GM12878 (cell line): ENCODE measurements at regions not wholly inside any gene's neighbourhood (a gene's known extent, or its start where the extent isn't known, plus 50 kb on each side); places are given as distances from the start of the nearest gene placed in this dataset.

Source experiments
- ATAC-seq: fragments of 200-7000 bp; cut with Tn5 transposase; 3 replicates; pipeline ENCODE4 v1.9.1; 2020; ENCODE audit warnings: mild to moderate bottlenecking, moderate library complexity
- BruUV-seq: library from RNA; stranded (reverse); fragments of 400-500 nt; replicated peaks from 2 replicates; lab custom pipeline; 2021; lab: Mats Ljungman, UMichigan
- CTCF ChIA-PET: fragments of 300-600 bp; sonication (Branson Sonifier 250); formaldehyde crosslinking; extraction: SDS; loops from one replicate; lab custom pipeline; 2021; ENCODE audit warnings: inconsistent platforms; lab: Yijun Ruan, JAX
- POLR2A ChIA-PET: fragments of 350-600 bp; formaldehyde crosslinking; extraction: SDS; loops from one replicate; lab custom pipeline; 2021; ENCODE audit warnings: inconsistent platforms; lab: Charles Lee
- RAD21 ChIA-PET: fragments of 300-600 bp; sonication (Branson Sonifier 250); formaldehyde crosslinking; loops from one replicate; lab custom pipeline; 2023; ENCODE audit warnings: antibody characterized with exemption; ENCODE audit not compliant: unreplicated experiment; lab: Charles Lee
- SMC1A ChIA-PET: fragments of 300-600 bp; sonication (Branson Sonifier 250); formaldehyde crosslinking; loops from one replicate; lab custom pipeline; 2023; ENCODE audit not compliant: unreplicated experiment, uncharacterized antibody; lab: Charles Lee
- DNase-seq: peaks from one replicate; pipeline ENCODE4 v3.0.0-alpha.2; 2011; ENCODE audit warnings: low read depth, low spot score
- FAIRE-seq: peaks from 3 replicates; lab custom pipeline; 2011; peaks lifted over from hg19 to GRCh38; lab: Jason Lieb, UNC
- H2AFZ ChIP-seq: 2 replicates; pipeline ENCODE4 v1.6.0; 2011; ENCODE audit warnings: low read depth, low read length, control low read depth; ENCODE audit not compliant: control insufficient read depth
- H3K27ac ChIP-seq: 2 replicates; pipeline ENCODE4 v1.5.1; 2011; ENCODE audit warnings: control low read depth; ENCODE audit not compliant: control insufficient read depth, insufficient read depth
- H3K27me3 ChIP-seq, 2 experiments: replicated peaks in 1 of 2; 2 replicates each; pipeline versions ENCODE4 v1.6.0 to v1.6.1; 2011; ENCODE audit warnings: low read length in 1 of 2; ENCODE audit not compliant: control insufficient read depth in 2 of 2, insufficient read depth in 2 of 2
- H3K36me3 ChIP-seq, 2 experiments: 2 replicates each; pipeline ENCODE4 v1.5.1; 2011; ENCODE audit warnings: low read length in 1 of 2; ENCODE audit not compliant: control insufficient read depth in 2 of 2, insufficient read depth in 2 of 2
- H3K4me1 ChIP-seq: 2 replicates; pipeline ENCODE4 v1.6.1; 2011; ENCODE audit warnings: mild to moderate bottlenecking, low read length, moderate library complexity, mixed read lengths; ENCODE audit not compliant: control insufficient read depth, insufficient read depth
- H3K4me2 ChIP-seq: 2 replicates; pipeline ENCODE4 v1.6.0; 2011; ENCODE audit warnings: control low read depth; ENCODE audit not compliant: control insufficient read depth, insufficient read depth
- H3K4me3 ChIP-seq: fragments of 200-600 bp; sonication (generic); 2 replicates; pipeline ENCODE4 v1.5.1; 2016
- H3K79me2 ChIP-seq: 2 replicates; pipeline ENCODE4 v1.6.0; 2011; ENCODE audit warnings: low read length; ENCODE audit not compliant: control insufficient read depth, insufficient read depth
- H3K9ac ChIP-seq: 2 replicates; pipeline ENCODE4 v1.8.0; 2011; ENCODE audit warnings: low read length, control low read depth, mixed read lengths; ENCODE audit not compliant: control insufficient read depth, insufficient read depth
- H3K9me3 ChIP-seq: replicated peaks from 3 replicates; pipeline ENCODE4 v1.5.1; 2011; ENCODE audit warnings: mild to moderate bottlenecking, low read length; ENCODE audit not compliant: control insufficient read depth, insufficient read depth
- H4K20me1 ChIP-seq: 2 replicates; pipeline ENCODE4 v1.6.0; 2011; ENCODE audit not compliant: control insufficient read depth, insufficient read depth
- CREM ChIP-seq: IDR thresholded peaks from 2 replicates; pipeline ENCODE4 v1.6.1; 2014; ENCODE audit warnings: antibody characterized with exemption, low read depth
- FOXK2 ChIP-seq: fragments of 450-650 bp; IDR thresholded peaks from 2 replicates; pipeline ENCODE4 v1.6.1; 2017; ENCODE audit warnings: mild to moderate bottlenecking, moderate library complexity
- KLF5 ChIP-seq: fragments of 450-650 bp; IDR thresholded peaks from 2 replicates; pipeline ENCODE4 v1.6.1; 2014; ENCODE audit warnings: mild to moderate bottlenecking; ENCODE audit not compliant: partially characterized antibody
- MEF2A ChIP-seq: IDR thresholded peaks from 2 replicates; pipeline ENCODE4 v1.6.1; 2011; ENCODE audit warnings: low read depth, mild to moderate bottlenecking, low read length, moderate library complexity; ENCODE audit not compliant: insufficient read depth
- MTA3 ChIP-seq: IDR thresholded peaks from 2 replicates; pipeline ENCODE4 v1.6.1; 2012; ENCODE audit warnings: low read length, inconsistent platforms, borderline replicate concordance
- RUNX3 ChIP-seq: IDR thresholded peaks from 2 replicates; pipeline ENCODE4 v1.6.1; 2012; ENCODE audit warnings: low read length, inconsistent platforms
- SMC3 ChIP-seq: IDR thresholded peaks from 2 replicates; pipeline ENCODE4 v1.6.1; 2011; ENCODE audit warnings: low read length, improper control_type of control experiment, borderline replicate concordance
- TARDBP ChIP-seq: IDR thresholded peaks from 2 replicates; pipeline ENCODE4 v1.6.1; 2016; ENCODE audit warnings: borderline replicate concordance
- YBX1 ChIP-seq: fragments of 450-650 bp; IDR thresholded peaks from 2 replicates; pipeline ENCODE4 v1.6.1; 2016; ENCODE audit warnings: antibody characterized with exemption
- YY1 ChIP-seq: IDR thresholded peaks from 2 replicates; pipeline ENCODE4 v1.6.1; 2011; ENCODE audit warnings: low read depth, mild to moderate bottlenecking, low read length
- WGBS: methylation state at CpG from one replicate; pipeline ENCODE4 v1.1.6; 2016; ENCODE audit warnings: low lambda C conversion rate; ENCODE audit not compliant: insufficient replicate concordance, insufficient coverage; ENCODE audit errors: missing lambda C conversion rate; 5-methylcytosine and 5-hydroxymethylcytosine counted together
- in situ Hi-C: fragments of 300-500 bp; cut with MboI; formaldehyde crosslinking; loops from 9 replicates; pipeline ENCODE4 v1.14.3; 2018; ENCODE audit warnings: mixed read lengths
- intact Hi-C: fragments of 100-400 bp; cut with micrococcal nuclease; formaldehyde crosslinking; loops from one replicate; pipeline ENCODE4 v1.14.2; 2022; ENCODE audit not compliant: unreplicated experiment
- TF ChIP-seq, protein P1 (sequence below): IDR thresholded peaks from 2 replicates; pipeline ENCODE4 v1.6.1; 2012; ENCODE audit warnings: low read depth, low read length, improper control_type of control experiment
- TF ChIP-seq, protein P2 (sequence below): fragments of 450-650 bp; IDR thresholded peaks from 2 replicates; pipeline ENCODE4 v1.6.1; 2017; ENCODE audit warnings: mild to moderate bottlenecking, moderate library complexity

DNA sequence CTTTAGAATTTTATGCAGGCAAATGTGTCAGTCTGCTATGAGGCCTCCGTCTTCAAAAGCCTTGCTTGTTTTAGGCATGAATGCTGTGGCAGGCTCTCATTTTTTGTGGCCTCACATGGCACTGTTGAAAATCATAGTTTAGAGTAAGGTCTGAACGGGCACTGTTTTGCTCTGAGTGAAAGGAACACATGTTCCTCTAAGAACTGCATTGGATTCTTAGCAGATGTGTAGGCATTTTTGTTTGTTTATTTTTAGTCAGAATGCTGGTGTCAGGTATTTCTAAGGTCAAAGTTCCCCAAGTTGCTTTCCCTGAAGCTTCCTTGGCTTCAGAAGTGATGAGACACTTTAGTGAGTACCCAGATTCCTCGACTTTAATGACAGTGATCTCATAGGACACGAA, 173.7 kb downstream of the HS3ST3B1 start:
- ChIA-PET SMC1A (no interaction called here), POLR2A (no interaction called here), CTCF (interaction anchor here (0.6 kb wide), 1 partner anchor 872 kb away, joined by 3 read pairs; no protein-coding TSS in a partner anchor), RAD21 (no interaction called here)
- Histone ChIP-seq H3K4me1 (no peaks in the 10 kb centered on the region), H2AFZ (no peak overlapping the region), H3K4me3 (no peak overlapping the region), H4K20me1 (no peaks in the 10 kb centered on the region), H3K27me3 (no peaks in the 10 kb centered on the region), H3K9ac (no peak overlapping the region), H3K27ac (no peak overlapping the region), H3K36me3 (no peaks in the 10 kb centered on the region), H3K79me2 (no peaks in the 10 kb centered on the region), H3K4me2 (no peak overlapping the region), H3K9me3 (no peaks in the 10 kb centered on the region; the same call in 2 of the 3 replicates)
- intact Hi-C loops (no loop called here), in situ Hi-C loops (no loop called here)
- WGBS = 14% methylated on average over 4 of the region's 4 CpGs
- TF ChIP-seq FOXK2 = no peak
- no peak for TF ChIP-seq YY1
- TF ChIP-seq MTA3 = no peak
- no peak for TF ChIP-seq TARDBP
- no peak for DNase-seq
- no peak for ATAC-seq
- no peak for FAIRE-seq
- BruUV-seq = no TSS peak

DNA sequence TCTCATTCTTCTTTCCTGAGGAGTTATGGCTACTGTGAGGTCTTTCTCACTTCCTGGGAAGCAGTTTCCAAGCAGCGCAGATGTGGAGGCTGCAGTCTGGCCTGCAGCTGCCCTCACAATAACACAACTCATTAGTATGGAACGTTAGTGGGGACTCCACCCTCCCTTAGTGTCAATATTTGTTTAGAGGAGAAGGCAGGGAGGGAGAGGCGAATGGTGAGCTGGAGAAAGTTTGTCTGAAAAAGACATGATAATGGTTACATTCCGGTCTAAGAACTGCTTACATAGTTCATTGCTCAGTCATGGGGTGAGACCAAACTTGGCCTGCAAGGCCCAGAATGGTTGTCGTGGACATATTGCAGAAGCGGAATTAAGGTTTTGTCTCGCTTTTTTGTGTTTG, 170.2 kb downstream of the HS3ST3B1 start:
- no TSS peak for BruUV-seq
- FAIRE-seq (no peak), DNase-seq (no peak), ATAC-seq (no peak)
- Histone ChIP-seq H3K79me2 (no peaks in the 10 kb centered on the region), H2AFZ (no peak overlapping the region), H3K4me2 (no peak overlapping the region), H3K9me3 (no peaks in the 10 kb centered on the region; the same call in 2 of the 3 replicates), H3K9ac (no peak overlapping the region), H3K27ac (no peak overlapping the region), H4K20me1 (no peaks in the 10 kb centered on the region), H3K27me3 (no peaks in the 10 kb centered on the region), H3K36me3 (no peaks in the 10 kb centered on the region), H3K4me3 (no peak overlapping the region), H3K4me1 (no peaks in the 10 kb centered on the region)
- CTCF ChIA-PET = no interaction called here
- intact Hi-C loops = no loop called here
- RAD21 ChIA-PET = no interaction called here
- in situ Hi-C loops = no loop called here
- SMC1A ChIA-PET = no interaction called here
- WGBS = 26% methylated on average over 7 of the region's 7 CpGs
- POLR2A ChIA-PET = no interaction called here
- TF ChIP-seq, protein P1, sequence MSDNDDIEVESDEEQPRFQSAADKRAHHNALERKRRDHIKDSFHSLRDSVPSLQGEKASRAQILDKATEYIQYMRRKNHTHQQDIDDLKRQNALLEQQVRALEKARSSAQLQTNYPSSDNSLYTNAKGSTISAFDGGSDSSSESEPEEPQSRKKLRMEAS = no peak
- no peak for TF ChIP-seq CREM
- TF ChIP-seq RUNX3 = no peak
- TF ChIP-seq YBX1 = no peak
- no peak for TF ChIP-seq SMC3
- TF ChIP-seq, protein P2, sequence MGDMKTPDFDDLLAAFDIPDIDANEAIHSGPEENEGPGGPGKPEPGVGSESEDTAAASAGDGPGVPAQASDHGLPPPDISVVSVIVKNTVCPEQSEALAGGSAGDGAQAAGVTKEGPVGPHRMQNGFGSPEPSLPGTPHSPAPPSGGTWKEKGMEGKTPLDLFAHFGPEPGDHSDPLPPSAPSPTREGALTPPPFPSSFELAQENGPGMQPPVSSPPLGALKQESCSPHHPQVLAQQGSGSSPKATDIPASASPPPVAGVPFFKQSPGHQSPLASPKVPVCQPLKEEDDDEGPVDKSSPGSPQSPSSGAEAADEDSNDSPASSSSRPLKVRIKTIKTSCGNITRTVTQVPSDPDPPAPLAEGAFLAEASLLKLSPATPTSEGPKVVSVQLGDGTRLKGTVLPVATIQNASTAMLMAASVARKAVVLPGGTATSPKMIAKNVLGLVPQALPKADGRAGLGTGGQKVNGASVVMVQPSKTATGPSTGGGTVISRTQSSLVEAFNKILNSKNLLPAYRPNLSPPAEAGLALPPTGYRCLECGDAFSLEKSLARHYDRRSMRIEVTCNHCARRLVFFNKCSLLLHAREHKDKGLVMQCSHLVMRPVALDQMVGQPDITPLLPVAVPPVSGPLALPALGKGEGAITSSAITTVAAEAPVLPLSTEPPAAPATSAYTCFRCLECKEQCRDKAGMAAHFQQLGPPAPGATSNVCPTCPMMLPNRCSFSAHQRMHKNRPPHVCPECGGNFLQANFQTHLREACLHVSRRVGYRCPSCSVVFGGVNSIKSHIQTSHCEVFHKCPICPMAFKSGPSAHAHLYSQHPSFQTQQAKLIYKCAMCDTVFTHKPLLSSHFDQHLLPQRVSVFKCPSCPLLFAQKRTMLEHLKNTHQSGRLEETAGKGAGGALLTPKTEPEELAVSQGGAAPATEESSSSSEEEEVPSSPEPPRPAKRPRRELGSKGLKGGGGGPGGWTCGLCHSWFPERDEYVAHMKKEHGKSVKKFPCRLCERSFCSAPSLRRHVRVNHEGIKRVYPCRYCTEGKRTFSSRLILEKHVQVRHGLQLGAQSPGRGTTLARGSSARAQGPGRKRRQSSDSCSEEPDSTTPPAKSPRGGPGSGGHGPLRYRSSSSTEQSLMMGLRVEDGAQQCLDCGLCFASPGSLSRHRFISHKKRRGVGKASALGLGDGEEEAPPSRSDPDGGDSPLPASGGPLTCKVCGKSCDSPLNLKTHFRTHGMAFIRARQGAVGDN = no peak
- TF ChIP-seq KLF5 = no peak
- no peak for TF ChIP-seq MEF2A
